Inferior parietal cortex (tissue), 1 donor: ENCODE measurements at regions not wholly inside any gene's neighbourhood (a gene's known extent, or its start where the extent isn't known, plus 50 kb on each side); places are given as distances from the start of the nearest gene placed in this dataset.
A peak's percentile ranks its signal among the peaks of the same experiment; 100 is the strongest.

Experiments used
- DNase-seq: peaks from one replicate; pipeline ENCODE4 v3.0.0-alpha.2; 2016; ENCODE audit errors: extremely low spot score

DNA sequence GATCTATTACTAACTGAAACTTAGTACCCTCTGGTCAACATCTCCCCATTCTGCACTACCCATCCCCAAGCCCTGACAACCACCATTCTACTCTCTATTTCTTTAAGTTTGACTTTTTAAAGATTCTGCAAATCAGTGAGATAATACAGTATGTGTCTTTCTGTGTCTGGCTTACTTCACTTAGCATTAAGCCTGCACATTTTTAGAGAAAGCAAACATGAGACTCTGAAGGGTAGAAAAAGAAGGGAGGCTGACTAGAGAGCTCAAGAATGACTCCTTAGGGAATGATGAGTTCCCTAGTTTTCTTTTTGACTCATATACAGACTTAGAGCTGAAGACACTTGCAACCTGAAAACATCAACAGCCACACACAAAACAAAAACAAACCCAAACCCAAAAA, 311.3 kb downstream of the SQOR start:
- no peak for DNase-seq

DNA sequence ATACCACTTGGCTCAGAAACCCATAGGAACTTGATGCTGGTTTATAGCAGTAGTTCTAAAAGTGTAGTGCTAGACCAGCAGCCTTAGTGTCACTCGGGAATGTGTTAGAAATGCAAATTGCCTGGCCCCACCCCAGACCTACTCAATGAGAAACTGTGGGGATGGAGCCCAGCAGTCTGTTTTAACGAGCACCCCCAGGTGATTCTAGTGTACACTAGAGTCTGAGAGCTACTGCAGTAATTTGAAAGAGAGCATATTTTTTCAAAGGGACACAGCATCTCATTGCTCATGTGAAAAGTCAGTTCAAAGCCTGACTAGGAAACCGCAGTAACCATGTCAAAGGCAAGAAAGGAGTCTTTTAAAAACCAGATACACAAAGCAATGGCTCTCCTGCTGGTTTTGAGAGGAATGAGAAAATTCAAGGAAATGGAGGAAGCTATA, 313.4 kb downstream of the SQOR start:
- DNase-seq, result no peak

GRCh38 chr15:45958924-45959323, 324.1 kb downstream of the SQOR start:
- DNase-seq, result no peak

DNA sequence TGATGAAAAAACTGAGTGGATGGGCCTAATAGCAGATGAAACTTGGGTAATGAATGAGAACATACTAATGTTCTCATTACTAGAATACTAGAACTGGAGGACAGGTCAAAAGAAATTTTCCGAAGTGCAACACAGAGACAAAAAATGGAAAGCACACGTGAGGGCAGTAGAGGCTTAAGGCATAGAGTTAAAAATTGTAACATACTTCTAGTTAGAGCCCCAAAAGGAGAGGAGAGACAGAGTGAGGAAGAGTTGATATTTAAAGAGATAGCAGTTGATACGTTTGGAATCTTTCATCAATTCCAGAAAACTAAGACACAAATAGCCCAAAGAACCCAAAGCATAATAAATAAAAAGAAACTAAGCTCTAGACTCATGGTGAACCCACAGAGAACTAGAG, 327.9 kb downstream of the SQOR start:
- DNase-seq, result no peak

DNA sequence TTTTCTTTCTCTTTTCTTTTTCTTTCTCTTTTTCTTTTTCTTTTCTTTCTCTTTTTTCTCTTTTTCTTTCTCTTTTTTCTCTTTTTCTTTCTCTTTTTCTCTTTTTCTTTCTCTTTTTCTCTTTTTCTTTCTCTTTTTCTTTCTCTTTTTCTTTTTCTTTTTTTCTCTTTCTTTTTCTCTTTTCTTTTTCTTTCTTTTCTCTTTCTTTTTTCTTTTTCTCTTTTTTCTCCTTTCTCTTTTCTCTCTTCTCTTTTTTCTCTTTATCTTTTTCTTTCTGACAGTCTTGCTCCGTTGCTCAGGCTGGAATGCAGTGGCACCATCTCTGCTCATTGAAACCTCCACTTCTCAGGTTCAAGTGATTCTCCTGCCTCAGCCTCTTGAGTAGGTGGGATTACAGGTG, 335.7 kb downstream of the SQOR start:
- DNase-seq, result no peak

GRCh38 chr15:45980366-45980765, 345.5 kb downstream of the SQOR start:
- DNase-seq, result no peak

- no peak for DNase-seq
These were observed 346.8 kb downstream of the SQOR start for GRCh38 chr15:45981625-45982024.

DNA sequence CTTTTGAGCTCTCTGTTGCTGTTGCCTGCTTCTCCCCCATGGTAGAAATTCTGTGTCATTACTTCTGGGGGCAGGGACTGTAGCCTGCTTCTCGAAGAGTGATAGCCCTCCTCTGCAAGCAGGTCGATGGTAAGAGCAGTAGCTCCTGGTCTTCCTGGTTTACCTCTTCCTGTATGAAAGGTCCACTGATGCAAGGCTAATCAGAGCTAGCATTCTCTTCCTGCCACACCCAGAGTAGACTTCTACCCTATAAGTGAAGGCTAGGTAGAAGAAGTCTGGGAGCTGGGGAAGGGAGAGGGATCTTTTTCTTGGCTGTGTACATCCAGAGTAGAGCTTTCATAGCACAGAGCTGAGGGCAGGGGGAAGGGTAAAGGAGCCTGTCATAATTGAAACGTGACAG, 357.0 kb downstream of the SQOR start:
- DNase-seq, result no peak

DNA sequence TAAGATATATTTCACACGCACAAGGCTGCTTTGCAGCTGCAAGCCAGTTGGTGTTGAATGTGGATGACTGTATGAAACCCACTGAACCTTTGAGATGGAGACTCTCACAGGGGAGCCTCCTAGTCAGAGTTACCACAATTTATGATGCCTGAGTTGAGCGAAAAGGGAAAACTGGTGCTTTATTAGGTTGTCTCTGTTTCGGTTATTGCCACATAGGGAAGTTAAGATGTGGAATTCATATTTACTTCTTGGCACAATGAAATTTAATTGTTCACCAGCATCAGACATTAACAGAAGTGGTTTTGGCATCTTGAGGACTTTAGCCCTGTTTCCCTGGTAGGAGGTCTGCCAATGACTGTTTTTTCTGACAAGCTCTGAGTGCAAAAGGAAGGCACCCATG, 358.2 kb downstream of the SQOR start:
- no peak for DNase-seq

DNA sequence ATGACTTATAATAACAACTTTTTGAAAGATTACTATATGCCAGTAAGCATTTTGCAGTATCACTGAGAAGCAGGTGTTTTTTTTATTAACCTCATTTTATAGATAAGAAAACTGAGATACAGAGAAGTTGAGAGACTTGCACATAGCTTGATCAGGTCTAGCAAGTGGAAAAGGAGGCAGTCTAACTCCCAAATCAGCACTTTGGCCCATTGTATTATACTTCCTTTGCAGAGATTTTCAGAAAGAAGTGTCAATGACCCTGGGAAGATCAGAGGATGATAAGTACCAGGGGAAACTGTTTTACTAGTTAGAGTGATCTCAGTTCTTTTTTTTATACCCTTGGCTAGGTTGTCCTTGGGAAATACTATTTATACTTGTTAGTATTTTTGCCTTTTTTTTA, 358.7 kb downstream of the SQOR start:
- no peak for DNase-seq

- no peak for DNase-seq
These were observed 361.0 kb downstream of the SQOR start for GRCh38 chr15:45995800-45996199.

DNA sequence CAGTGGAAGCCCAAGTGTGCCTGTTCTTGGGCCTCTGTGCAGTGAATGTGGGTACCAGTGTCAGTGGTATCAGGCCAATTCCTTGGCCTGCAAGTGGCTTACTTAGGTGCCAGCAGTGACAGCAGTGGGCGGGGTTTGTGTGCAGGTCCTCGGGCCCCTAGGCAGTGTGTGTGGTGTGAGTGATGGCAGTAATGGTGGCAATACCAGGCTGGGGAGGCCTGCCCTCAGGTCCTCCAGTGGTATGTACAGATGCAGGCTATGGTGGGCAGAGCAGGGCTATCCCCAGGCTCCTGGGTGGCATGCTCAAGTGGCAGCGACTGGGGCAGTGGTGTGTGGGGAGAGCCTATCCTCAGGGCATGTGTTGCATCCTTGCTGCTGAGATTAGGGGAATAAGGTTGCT, 379.7 kb downstream of the SQOR start:
- no peak for DNase-seq

DNA sequence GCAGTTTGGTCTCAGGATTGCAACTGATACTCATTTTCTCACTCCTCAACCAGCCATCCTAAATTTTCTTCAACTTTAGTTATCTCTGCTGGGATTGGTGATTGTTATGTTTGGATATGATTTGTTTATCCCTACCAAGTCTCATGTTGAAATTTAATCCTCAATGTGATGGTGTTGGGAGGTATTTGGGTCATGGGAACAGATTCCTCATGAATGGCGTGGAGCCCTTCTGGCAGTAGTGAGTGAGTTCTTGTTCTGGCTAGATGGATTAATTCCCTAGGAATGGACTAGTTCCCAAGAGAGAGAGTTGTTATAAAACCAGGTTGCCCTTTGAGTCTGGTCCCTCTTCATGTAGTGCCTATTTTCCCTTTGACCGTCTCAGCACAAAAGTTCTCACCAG, 399.9 kb downstream of the SQOR start:
- no peak for DNase-seq

GRCh38 chr15:46039703-46040102, 404.9 kb downstream of the SQOR start:
- DNase-seq, result no peak

DNA sequence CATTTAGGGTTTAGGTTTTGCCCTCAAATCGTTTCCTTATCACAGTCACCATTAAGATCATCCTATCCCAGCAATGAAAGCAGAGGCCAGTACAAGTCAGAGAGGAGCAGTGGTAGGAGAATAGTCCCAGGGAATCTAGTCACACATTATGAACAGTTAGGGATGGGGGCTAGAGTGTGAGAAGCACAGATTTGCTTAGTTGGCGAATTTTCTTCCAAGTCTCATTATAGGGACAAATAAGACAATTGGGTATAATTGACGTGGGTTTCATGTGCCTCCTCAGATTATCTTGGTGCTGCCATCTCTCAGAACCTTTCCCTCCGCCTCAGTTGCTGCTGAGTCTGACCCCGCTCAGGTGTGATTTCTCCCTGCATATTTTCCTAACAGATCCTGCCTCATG, 407.1 kb downstream of the SQOR start:
- DNase-seq, result no peak

GRCh38 chr15:46059921-46060594, 425.2 kb downstream of the SQOR start:
- no peak for DNase-seq

GRCh38 chr15:46061002-46061401, 426.2 kb downstream of the SQOR start:
- DNase-seq, result no peak

GRCh38 chr15:46077220-46077619, 442.4 kb downstream of the SQOR start:
- no peak for DNase-seq

DNA sequence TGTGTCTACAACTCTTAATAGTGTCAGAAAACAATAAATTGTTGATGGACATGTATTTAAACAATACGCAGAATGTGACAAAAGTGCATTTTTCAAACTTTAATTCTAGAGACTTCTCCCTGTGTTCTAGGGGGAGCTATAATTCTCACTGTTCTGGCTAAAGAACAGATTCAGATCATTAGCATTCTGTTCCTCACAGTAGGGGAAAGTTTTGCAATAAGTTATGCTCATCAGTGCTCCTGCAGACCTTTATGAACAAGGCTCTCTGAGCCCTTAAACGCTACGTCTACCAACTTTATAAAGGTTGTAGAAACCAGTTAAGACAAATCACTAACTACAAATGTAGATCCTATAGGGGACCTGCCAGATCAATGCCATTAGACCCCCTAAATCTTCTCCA, 444.2 kb downstream of the SQOR start:
- DNase-seq, result no peak

GRCh38 chr15:46080016-46080415, 445.2 kb downstream of the SQOR start:
- DNase-seq, result no peak

DNA sequence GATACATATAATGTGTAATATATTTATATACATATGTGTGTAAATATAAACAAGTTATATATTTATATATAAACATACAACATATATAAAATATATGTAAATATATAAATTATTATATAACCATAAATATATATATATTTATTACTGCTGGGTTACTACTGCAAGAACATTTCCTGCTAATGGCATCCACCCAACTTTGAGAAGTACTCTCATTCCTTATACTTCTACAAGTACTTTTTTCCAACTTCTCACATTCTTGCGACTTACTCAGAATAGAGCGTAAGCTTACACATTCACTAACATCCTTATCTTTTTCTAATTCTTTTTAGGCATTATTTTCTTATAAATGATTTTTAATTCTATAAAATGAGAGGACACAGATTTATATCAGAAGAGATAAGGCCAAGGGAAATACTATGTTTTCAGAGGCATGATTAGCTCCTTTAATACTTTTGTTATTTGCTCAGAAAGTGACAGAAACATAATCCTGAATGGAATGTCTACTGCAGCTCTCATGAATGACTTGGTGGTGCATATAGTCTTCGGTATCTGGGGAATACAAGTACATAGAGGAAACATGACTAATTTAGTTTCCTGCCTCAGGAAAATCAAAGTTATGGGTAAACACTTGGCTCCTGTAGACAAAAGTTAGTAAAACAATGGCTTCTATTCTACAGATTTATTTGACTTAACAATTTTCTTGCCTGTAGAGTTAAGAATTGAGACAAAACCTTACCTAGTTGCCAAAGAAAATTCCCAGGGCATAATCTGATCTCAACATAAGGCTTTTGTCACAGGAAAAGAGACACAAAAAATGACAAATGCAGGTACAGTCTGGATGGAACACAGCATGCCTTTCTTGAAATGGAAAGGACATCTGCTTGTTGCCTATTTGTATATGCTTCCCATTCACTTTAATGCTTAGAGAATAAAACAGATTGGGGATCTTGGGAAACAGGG, 453.9 kb downstream of the SQOR start:
- no peak for DNase-seq

DNA sequence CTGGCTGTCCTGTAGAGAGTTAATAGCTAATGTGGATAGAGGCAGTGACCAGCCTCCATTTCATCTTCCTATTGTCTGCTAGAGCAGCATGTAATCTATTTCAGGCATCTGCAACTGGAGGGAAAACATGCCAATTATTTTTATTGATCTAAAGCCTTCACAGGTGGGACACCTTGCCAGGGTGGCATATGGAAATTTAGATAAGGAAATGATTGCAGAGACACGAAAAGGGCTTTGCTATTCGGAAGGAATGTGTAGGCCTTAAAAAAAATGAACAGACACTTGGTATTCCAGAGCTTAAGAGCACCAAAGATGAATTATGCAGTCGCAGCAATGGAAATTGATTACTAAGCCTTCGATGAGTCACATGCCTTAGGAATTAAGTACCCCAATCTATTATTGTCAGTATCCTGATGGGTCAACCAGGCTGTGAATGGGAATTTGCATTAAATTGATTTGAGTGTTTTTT, 454.7 kb downstream of the SQOR start:
- DNase-seq, result no peak

DNA sequence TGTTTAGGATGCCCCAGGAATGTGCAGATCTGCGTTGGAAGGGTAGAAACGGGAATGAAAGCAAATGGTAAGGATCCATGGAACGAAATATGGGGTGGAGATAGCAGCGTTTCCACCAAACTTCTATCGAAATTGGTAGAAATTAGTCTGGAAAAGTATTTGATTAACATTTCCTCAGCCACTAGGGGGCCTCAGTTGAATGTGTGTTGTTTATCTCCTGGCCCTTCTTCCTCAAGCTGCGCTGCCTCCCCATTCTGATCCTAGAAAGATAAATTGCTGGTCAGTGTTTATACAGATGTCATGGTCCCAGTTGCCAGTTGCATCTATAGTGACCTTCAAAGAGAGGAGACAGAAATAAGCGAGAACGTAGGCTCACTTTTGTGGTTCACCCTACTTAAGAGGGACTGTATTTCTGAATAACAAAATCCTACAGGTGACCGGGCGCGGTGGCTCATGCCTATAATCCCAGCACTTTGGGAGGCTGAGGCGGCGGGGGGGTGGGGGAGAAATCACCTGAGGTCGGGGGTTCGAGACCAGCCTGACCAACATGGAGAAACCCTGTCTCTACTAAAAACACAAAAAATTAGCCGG, 457.1 kb downstream of the SQOR start:
- DNase-seq, result peak; percentile 43
